ENCODE measurements at regions not wholly inside any gene's neighbourhood (a gene's known extent, or its start where the extent isn't known, plus 50 kb on each side); places are given as distances from the start of the nearest gene placed in this dataset.
"Not testable (repeated sequence)": the region's sequence is repeated elsewhere in the genome, so short reads cannot be mapped to it uniquely, and the experiment has no call there.

DNA sequence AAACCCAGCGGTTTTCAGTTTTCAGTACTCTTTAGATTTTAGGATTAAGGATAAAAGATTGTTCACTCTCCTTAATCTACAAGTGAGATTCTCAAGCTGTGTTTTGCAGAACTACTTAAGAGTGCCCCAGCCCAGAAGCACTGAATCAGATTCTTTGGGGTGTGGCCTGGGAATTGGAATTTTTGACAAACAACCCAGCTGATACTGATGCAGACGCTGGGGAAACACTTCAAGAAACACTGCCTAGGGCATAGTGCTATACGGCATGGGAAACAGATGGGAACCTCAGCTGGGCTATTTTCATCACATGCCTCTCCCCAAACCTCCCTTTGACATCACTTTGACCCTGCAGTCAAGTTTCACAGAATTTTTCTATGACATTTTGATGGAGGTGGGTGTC, 77.3 kb downstream of the TNFAIP3 start:
- TF ChIP-seq, protein P1, sequence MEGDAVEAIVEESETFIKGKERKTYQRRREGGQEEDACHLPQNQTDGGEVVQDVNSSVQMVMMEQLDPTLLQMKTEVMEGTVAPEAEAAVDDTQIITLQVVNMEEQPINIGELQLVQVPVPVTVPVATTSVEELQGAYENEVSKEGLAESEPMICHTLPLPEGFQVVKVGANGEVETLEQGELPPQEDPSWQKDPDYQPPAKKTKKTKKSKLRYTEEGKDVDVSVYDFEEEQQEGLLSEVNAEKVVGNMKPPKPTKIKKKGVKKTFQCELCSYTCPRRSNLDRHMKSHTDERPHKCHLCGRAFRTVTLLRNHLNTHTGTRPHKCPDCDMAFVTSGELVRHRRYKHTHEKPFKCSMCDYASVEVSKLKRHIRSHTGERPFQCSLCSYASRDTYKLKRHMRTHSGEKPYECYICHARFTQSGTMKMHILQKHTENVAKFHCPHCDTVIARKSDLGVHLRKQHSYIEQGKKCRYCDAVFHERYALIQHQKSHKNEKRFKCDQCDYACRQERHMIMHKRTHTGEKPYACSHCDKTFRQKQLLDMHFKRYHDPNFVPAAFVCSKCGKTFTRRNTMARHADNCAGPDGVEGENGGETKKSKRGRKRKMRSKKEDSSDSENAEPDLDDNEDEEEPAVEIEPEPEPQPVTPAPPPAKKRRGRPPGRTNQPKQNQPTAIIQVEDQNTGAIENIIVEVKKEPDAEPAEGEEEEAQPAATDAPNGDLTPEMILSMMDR (optimal IDR thresholded peaks at IDR 0.05 in 1 of 3, IDR thresholded peaks at IDR 0.05 in 1 of 3, conservative IDR thresholded peaks at IDR 0.05 in 1 of 3; ENCODE audit: extremely low read depth in 1 of 3, insufficient read depth in 2 of 3, low read length in 3 of 3): not testable (repeated sequence)
- not testable (repeated sequence) for TF ChIP-seq EZH2 (IDR thresholded peaks at IDR 0.05; ENCODE audit: low read length)
